HCT116 (cell line): ENCODE measurements at regions not wholly inside any gene's neighbourhood (a gene's known extent, or its start where the extent isn't known, plus 50 kb on each side); places are given as distances from the start of the nearest gene placed in this dataset.

Source experiments
- ATAC-seq: fragments of 200-7000 bp; cut with Tn5 transposase; 2 replicates; pipeline ENCODE4 v1.9.1; 2020; ENCODE audit warnings: mild to moderate bottlenecking, moderate library complexity
- BruUV-seq: library from RNA; stranded (reverse); fragments of 400-500 nt; replicated peaks from 2 replicates; lab custom pipeline; 2021; lab: Mats Ljungman, UMichigan
- CTCF ChIA-PET: fragments of 300-600 bp; sonication (Branson Sonifier 250); formaldehyde crosslinking; loops from one replicate; lab custom pipeline; 2021; ENCODE audit warnings: antibody characterized with exemption; lab: Charles Lee
- POLR2A ChIA-PET: fragments of 300-600, 350-600 bp; sonication (Branson Sonifier 250); formaldehyde crosslinking; loops from one replicate; lab custom pipeline; 2021; ENCODE audit warnings: antibody characterized with exemption; lab: Charles Lee
- RAD21 ChIA-PET, 2 experiments: fragments of 300-600 bp; sonication (Branson Sonifier 250); formaldehyde crosslinking; loops; one replicate each; lab custom pipeline; 2023; ENCODE audit warnings: low total read pairs in 2 of 2; ENCODE audit not compliant: uncharacterized antibody in 2 of 2, unreplicated experiment in 2 of 2, low non-redundant PET in 1 of 2; lab: Charles Lee
- DNase-seq: peaks from one replicate; pipeline ENCODE4 v3.0.0-alpha.2; 2010; ENCODE audit warnings: low read depth, low spot score
- H2AFZ ChIP-seq: fragments of 200-600 bp; shearing (Covaris generic), sonication (generic); 2 replicates; pipeline ENCODE4 v1.6.1; 2017; ENCODE audit warnings: low read depth, mixed run types, mixed read lengths, antibody characterized with exemption, low read length; ENCODE audit not compliant: poor library complexity, severe bottlenecking
- H3K27ac ChIP-seq: 2 replicates; pipeline ENCODE4 v1.5.1; 2012; ENCODE audit warnings: low read depth, low read length
- H3K27me3 ChIP-seq: fragments of 200-600 bp; sonication (generic); 2 replicates; pipeline ENCODE4 v1.6.1; 2016; ENCODE audit warnings: mixed run types, low read length, mixed read lengths; ENCODE audit not compliant: insufficient read depth
- H3K36me3 ChIP-seq, 2 experiments: fragments of 200-500 bp in 1 of 2; fragments of 200-600 bp in 1 of 2; sonication (Bioruptor generic) in 1 of 2; sonication (generic) in 1 of 2; 2 replicates each; pipeline versions ENCODE4 v1.5.1 to v1.6.1; 2014 to 2016; ENCODE audit warnings: low read length in 2 of 2, inconsistent platforms in 1 of 2, mixed read lengths in 1 of 2, mixed run types in 1 of 2; ENCODE audit not compliant: insufficient read depth in 2 of 2, control insufficient read depth in 1 of 2
- H3K4me1 ChIP-seq, 2 experiments: fragments of 200-600 bp in 1 of 2; sonication (generic) in 1 of 2; 2 replicates each; pipeline versions ENCODE4 v1.5.1 to v1.6.1; 2012 to 2017; ENCODE audit warnings: low read length in 2 of 2, inconsistent platforms in 1 of 2, mild to moderate bottlenecking in 1 of 2, mixed read lengths in 1 of 2, mixed run types in 1 of 2, moderate library complexity in 1 of 2; ENCODE audit not compliant: insufficient read depth in 2 of 2, control insufficient read depth in 1 of 2
- H3K4me2 ChIP-seq: fragments of 200-600 bp; sonication (generic); 2 replicates; pipeline ENCODE4 v1.6.1; 2017; ENCODE audit warnings: mixed run types, low read length, mixed read lengths
- H3K4me3 ChIP-seq, 2 experiments: fragments of 200-600 bp in 1 of 2; sonication (generic) in 1 of 2; replicated peaks in 1 of 2; 2 replicates each; pipeline ENCODE4 v1.5.1; 2011 to 2016; ENCODE audit warnings: low read length in 2 of 2, control low read depth in 1 of 2, low read depth in 1 of 2, mild to moderate bottlenecking in 1 of 2, mixed read lengths in 1 of 2, mixed run types in 1 of 2
- H3K79me2 ChIP-seq: fragments of 200-600 bp; sonication (generic); 2 replicates; pipeline ENCODE4 v1.6.1; 2017; ENCODE audit warnings: mild to moderate bottlenecking, mixed run types, low read length, moderate library complexity, mixed read lengths; ENCODE audit not compliant: insufficient read depth
- H3K9ac ChIP-seq: fragments of 200-600 bp; sonication (generic); 2 replicates; pipeline ENCODE4 v1.6.1; 2016; ENCODE audit warnings: low read length, mixed read lengths
- H3K9me2 ChIP-seq: fragments of 200-600 bp; sonication (generic), shearing (Covaris generic); 2 replicates; pipeline ENCODE4 v1.6.1; 2017; ENCODE audit warnings: mixed run types, mild to moderate bottlenecking, moderate library complexity; ENCODE audit not compliant: insufficient read depth
- H3K9me3 ChIP-seq, 2 experiments: fragments of 200-500 bp in 1 of 2; fragments of 200-600 bp in 1 of 2; sonication (Bioruptor generic) in 1 of 2; sonication (generic) in 1 of 2; 2 replicates each; pipeline ENCODE4 v1.6.1; 2014 to 2017; ENCODE audit warnings: low read length in 2 of 2, mixed read lengths in 2 of 2, inconsistent platforms in 1 of 2, low read depth in 1 of 2, mild to moderate bottlenecking in 1 of 2, mixed run types in 1 of 2, moderate library complexity in 1 of 2; ENCODE audit not compliant: control insufficient read depth in 1 of 2, insufficient read depth in 1 of 2
- H4K20me1 ChIP-seq: fragments of 200-600 bp; sonication (generic), shearing (Covaris generic); 2 replicates; pipeline ENCODE4 v1.6.1; 2017; ENCODE audit warnings: mixed run types, mild to moderate bottlenecking, moderate library complexity; ENCODE audit not compliant: insufficient read depth
- ATF3 ChIP-seq: IDR thresholded peaks from 2 replicates; pipeline ENCODE4 v1.6.1; 2012
- CBX3 ChIP-seq: IDR thresholded peaks from 2 replicates; pipeline ENCODE4 v1.6.1; 2012; ENCODE audit warnings: low read depth
- CTCF ChIP-seq, 3 experiments: fragments of 200-600 bp in 1 of 3; sonication (generic) in 1 of 3; IDR thresholded peaks in 2 of 3; conservative IDR thresholded peaks in 1 of 3; 2 replicates each; pipeline ENCODE4 v1.5.1; 2012 to 2017; ENCODE audit warnings: low read depth in 2 of 3, low read length in 2 of 3, antibody characterized with exemption in 1 of 3, borderline replicate concordance in 1 of 3, control low read depth in 1 of 3, mild to moderate bottlenecking in 1 of 3, mixed read lengths in 1 of 3, mixed run types in 1 of 3, moderate library complexity in 1 of 3; ENCODE audit not compliant: insufficient read depth in 1 of 3
- EGR1 ChIP-seq: IDR thresholded peaks from 2 replicates; pipeline ENCODE4 v1.6.1; 2012; ENCODE audit warnings: low read depth
- ELF1 ChIP-seq: IDR thresholded peaks from 2 replicates; pipeline ENCODE4 v1.6.1; 2012; ENCODE audit warnings: low read depth, borderline replicate concordance
- EZH2 ChIP-seq: fragments of 200-600 bp; sonication (generic); IDR thresholded peaks from 2 replicates; pipeline ENCODE4 v1.6.1; 2017; ENCODE audit warnings: antibody characterized with exemption, mixed run types
- FOSL1 ChIP-seq: IDR thresholded peaks from 2 replicates; pipeline ENCODE4 v1.6.1; 2012; ENCODE audit warnings: low read depth
- JUND ChIP-seq: IDR thresholded peaks from 2 replicates; pipeline ENCODE4 v1.6.1; 2012
- POLR2A ChIP-seq: IDR thresholded peaks from 2 replicates; pipeline ENCODE4 v1.7.0; 2011; ENCODE audit warnings: borderline replicate concordance; ENCODE audit not compliant: insufficient read depth, insufficient read length; ENCODE audit errors: extremely low read depth
- RAD21 ChIP-seq: IDR thresholded peaks from 2 replicates; pipeline ENCODE4 v1.6.1; 2012; ENCODE audit warnings: low read depth, mild to moderate bottlenecking
- SRF ChIP-seq: IDR thresholded peaks from 2 replicates; pipeline ENCODE4 v1.6.1; 2012; ENCODE audit warnings: low read depth
- TCF7L2 ChIP-seq: IDR thresholded peaks from 2 replicates; pipeline ENCODE4 v1.7.0; 2011; ENCODE audit warnings: borderline replicate concordance, inconsistent platforms; ENCODE audit not compliant: insufficient read depth, insufficient read length; ENCODE audit errors: extremely low read depth
- YY1 ChIP-seq: IDR thresholded peaks from 2 replicates; pipeline ENCODE4 v1.6.1; 2011; ENCODE audit warnings: low read length, low read depth, moderate library complexity, mild to moderate bottlenecking; ENCODE audit not compliant: insufficient replicate concordance; ENCODE audit errors: extremely low read depth
- ZNF274 ChIP-seq: fragments of 200-500 bp; sonication (Bioruptor generic); IDR thresholded peaks from 2 replicates; pipeline ENCODE4 v1.6.1; 2014; ENCODE audit warnings: mild to moderate bottlenecking, low read depth, low read length, inconsistent platforms
- intact Hi-C: fragments of 100-400 bp; cut with micrococcal nuclease; formaldehyde crosslinking; loops from 2 replicates; pipeline ENCODE4 v1.10.0; 2022
- TF ChIP-seq, protein P1 (sequence below): IDR thresholded peaks from 2 replicates; pipeline ENCODE4 v1.6.1; 2011; ENCODE audit warnings: mild to moderate bottlenecking, low read length, moderate library complexity; ENCODE audit not compliant: insufficient replicate concordance; ENCODE audit errors: extremely low read depth

- H4K20me1 ChIP-seq: no peaks in the 10 kb centered on the region
- no peak overlapping the region for H2AFZ ChIP-seq
- H3K4me3 ChIP-seq: no peak overlapping the region
- H3K27me3 ChIP-seq: no peaks in the 10 kb centered on the region
- no peaks in the 10 kb centered on the region for H3K36me3 ChIP-seq
- intact Hi-C loops: no loop called here
- DNase-seq: no peak
- BruUV-seq: no TSS peak
- no peak for ATAC-seq
- CTCF ChIA-PET: no interaction called here
- no peak overlapping the region for H3K9ac ChIP-seq
- no peak overlapping the region for H3K27ac ChIP-seq
- H3K4me1 ChIP-seq: no peaks in the 10 kb centered on the region
- POLR2A ChIA-PET: no interaction called here
- no peaks in the 10 kb centered on the region for H3K9me2 ChIP-seq
- RAD21 ChIA-PET: no interaction called here
- H3K4me2 ChIP-seq: no peak overlapping the region
- H3K9me3 ChIP-seq: no peaks in the 10 kb centered on the region
- H3K79me2 ChIP-seq: no peaks in the 10 kb centered on the region
- TF ChIP-seq ELF1: no peak
- TF ChIP-seq, protein P1, sequence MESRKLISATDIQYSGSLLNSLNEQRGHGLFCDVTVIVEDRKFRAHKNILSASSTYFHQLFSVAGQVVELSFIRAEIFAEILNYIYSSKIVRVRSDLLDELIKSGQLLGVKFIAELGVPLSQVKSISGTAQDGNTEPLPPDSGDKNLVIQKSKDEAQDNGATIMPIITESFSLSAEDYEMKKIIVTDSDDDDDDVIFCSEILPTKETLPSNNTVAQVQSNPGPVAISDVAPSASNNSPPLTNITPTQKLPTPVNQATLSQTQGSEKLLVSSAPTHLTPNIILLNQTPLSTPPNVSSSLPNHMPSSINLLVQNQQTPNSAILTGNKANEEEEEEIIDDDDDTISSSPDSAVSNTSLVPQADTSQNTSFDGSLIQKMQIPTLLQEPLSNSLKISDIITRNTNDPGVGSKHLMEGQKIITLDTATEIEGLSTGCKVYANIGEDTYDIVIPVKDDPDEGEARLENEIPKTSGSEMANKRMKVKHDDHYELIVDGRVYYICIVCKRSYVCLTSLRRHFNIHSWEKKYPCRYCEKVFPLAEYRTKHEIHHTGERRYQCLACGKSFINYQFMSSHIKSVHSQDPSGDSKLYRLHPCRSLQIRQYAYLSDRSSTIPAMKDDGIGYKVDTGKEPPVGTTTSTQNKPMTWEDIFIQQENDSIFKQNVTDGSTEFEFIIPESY: no peak
- TF ChIP-seq TCF7L2: no peak
- no peak for TF ChIP-seq CBX3
Observed at GRCh38 chr7:36090976-36091873, 61.8 kb upstream of the EEPD1 start.

DNA sequence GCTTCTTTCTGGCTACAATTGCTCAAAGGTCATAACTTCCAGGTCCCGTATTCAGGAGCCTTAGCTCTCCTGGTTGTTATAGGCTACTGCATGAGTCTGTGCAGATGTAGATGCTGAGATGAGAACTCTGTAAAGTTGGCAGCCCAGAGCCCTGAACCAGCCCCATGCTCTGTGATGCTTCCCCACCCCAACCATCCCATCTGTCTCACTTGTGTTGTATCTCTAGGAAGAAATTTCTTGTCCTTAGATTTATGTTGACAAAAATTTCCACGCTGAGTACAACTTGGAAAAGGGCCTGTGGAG is 61.2 kb upstream of the EEPD1 start:
- H3K79me2 ChIP-seq: no peaks in the 10 kb centered on the region
- peaks cover 0 to 4% of the 10 kb centered on the region in 2 experiments; a peak in 2 of 4 replicates for H3K4me1 ChIP-seq
- no peaks in the 10 kb centered on the region for H3K27me3 ChIP-seq
- no peaks in the 10 kb centered on the region for H3K36me3 ChIP-seq
- POLR2A ChIA-PET: no interaction called here
- RAD21 ChIA-PET: no interaction called here
- intact Hi-C loops: no loop called here
- H3K9me3 ChIP-seq: no peaks in the 10 kb centered on the region
- no peak overlapping the region for H3K27ac ChIP-seq
- no peaks in the 10 kb centered on the region for H4K20me1 ChIP-seq
- H2AFZ ChIP-seq: no peak overlapping the region
- no peak overlapping the region for H3K4me2 ChIP-seq
- no peak overlapping the region for H3K4me3 ChIP-seq
- H3K9ac ChIP-seq: no peak overlapping the region
- BruUV-seq: no TSS peak
- no peak for DNase-seq
- no peak for ATAC-seq
- no peaks in the 10 kb centered on the region for H3K9me2 ChIP-seq
- CTCF ChIA-PET: no interaction called here
- TF ChIP-seq SRF: no peak
- no peak for TF ChIP-seq ATF3
- no peak for TF ChIP-seq YY1
- no peak for TF ChIP-seq POLR2A
- TF ChIP-seq RAD21: no peak
- TF ChIP-seq EZH2: no peak
- no peak for TF ChIP-seq CTCF (IDR thresholded peaks at IDR 0.05 in 2 of 3, conservative IDR thresholded peaks at IDR 0.05 in 1 of 3; ENCODE audit: borderline replicate concordance in 1 of 3, insufficient read depth in 1 of 3, low read depth in 2 of 3, low read length in 2 of 3)
- TF ChIP-seq JUND: no peak
- TF ChIP-seq ZNF274: no peak
- TF ChIP-seq ELF1: no peak
- no peak for TF ChIP-seq CBX3
- TF ChIP-seq EGR1: no peak
- no peak for TF ChIP-seq FOSL1
